NCI-H446 treated with DMSO at 0.1 percent for 48 hours (cell line): ENCODE measurements at regions not wholly inside any gene's neighbourhood (a gene's known extent, or its start where the extent isn't known, plus 50 kb on each side); places are given as distances from the start of the nearest gene placed in this dataset.

Experiments
- DNase-seq: peaks from one replicate; lab custom pipeline; 2025; lab: John Stamatoyannopoulos, UW

GRCh38 chr13:39283072-39283471 lies 244.8 kb downstream of the NHLRC3 start:
- DNase-seq, result no peak

DNA sequence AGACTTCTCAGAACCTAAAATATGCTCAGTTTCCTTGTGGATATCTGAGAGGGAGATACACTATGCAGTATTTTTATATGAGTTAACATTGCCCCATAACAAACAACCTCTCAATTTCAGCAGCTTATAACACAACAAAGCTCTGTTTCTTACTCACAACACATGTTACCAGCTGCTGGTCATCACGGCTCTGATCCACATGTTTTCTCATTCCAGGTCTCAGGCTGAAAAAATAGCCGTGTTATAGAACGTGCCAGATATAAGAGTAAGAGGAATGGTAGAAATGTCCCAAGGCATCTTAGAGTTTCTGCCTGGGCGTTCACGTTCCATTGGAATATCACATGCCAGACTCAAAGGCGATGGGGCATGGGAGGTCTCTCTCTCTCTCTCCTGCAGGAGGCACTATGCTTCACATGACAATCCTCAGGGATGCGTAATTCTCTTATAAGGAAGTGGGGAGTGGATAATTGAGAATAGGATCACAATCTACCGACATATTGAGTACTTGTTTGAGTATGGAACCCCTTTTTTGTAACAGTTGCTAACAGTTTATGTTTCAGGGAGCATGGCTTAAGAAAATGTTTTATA lies 246.6 kb downstream of the NHLRC3 start:
- no peak for DNase-seq
